Liver (tissue), 3 donors: ENCODE measurements at regions not wholly inside any gene's neighbourhood (a gene's known extent, or its start where the extent isn't known, plus 50 kb on each side); places are given as distances from the start of the nearest gene placed in this dataset.

Experiments
- GABPA ChIP-seq, 2 donors: IDR thresholded peaks in 1 of 2; conservative IDR thresholded peaks in 1 of 2; 2 replicates each; pipeline ENCODE4 v1.6.1; 2016; ENCODE audit warnings: antibody characterized with exemption in 2 of 2, mild to moderate bottlenecking in 1 of 2, moderate library complexity in 1 of 2
- HNF4A ChIP-seq, 2 donors: conservative IDR thresholded peaks; 2 replicates each; pipeline ENCODE4 v1.6.1; 2016; ENCODE audit warnings: antibody characterized with exemption in 2 of 2, mild to moderate bottlenecking in 2 of 2
- JUND ChIP-seq, 2 donors: IDR thresholded peaks; 2 replicates each; pipeline ENCODE4 v1.6.1; 2016; ENCODE audit warnings: antibody characterized with exemption in 2 of 2
- RXRA ChIP-seq, 2 donors: IDR thresholded peaks; 2 replicates each; pipeline ENCODE4 v1.6.1; 2017 to 2018; ENCODE audit warnings: antibody characterized with exemption in 2 of 2, mild to moderate bottlenecking in 1 of 2
- TF ChIP-seq, protein P1 (sequence below): IDR thresholded peaks from 2 replicates; pipeline ENCODE4 v1.6.1; 2016; ENCODE audit warnings: antibody characterized with exemption, mild to moderate bottlenecking
- TF ChIP-seq, protein P2 (sequence below): IDR thresholded peaks from 2 replicates; pipeline ENCODE4 v1.6.1; 2016; ENCODE audit warnings: antibody characterized with exemption
- TF ChIP-seq, protein P3 (sequence below): fragments of 150-350 bp; IDR thresholded peaks from 2 replicates; pipeline ENCODE4 v1.5.1; 2017; ENCODE audit warnings: improper control_type of control experiment, low read depth, low read length; ENCODE audit not compliant: missing input control
- donor health status: healthy.
- donor health status: healthy.

DNA sequence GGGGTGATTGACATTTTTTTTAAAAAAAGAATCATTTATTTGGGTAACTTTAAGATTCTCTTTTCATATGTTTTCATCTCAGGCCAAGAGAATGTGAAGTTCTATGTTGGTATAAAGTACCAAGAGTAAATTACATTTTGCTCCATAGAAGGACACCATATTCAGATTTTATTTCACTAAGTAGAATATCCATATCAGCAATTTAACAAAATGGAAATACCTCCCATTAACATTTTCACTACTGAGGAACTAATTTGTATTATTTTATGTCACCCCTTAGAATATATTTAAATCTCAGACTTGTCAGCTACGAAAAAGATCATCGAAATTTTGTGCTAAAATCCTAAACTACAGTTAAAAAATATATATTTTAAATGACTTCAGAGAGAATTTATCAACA lies 274.3 kb downstream of the SEMA3D start:
- TF ChIP-seq HNF4A (conservative IDR thresholded peaks at IDR 0.05) (no peak), GABPA (IDR thresholded peaks at IDR 0.05 in 1 of 2, conservative IDR thresholded peaks at IDR 0.05 in 1 of 2) (no peak), JUND (IDR thresholded peaks at IDR 0.05) (no peak), RXRA (IDR thresholded peaks at IDR 0.05) (no peak)
- TF ChIP-seq, protein P1, sequence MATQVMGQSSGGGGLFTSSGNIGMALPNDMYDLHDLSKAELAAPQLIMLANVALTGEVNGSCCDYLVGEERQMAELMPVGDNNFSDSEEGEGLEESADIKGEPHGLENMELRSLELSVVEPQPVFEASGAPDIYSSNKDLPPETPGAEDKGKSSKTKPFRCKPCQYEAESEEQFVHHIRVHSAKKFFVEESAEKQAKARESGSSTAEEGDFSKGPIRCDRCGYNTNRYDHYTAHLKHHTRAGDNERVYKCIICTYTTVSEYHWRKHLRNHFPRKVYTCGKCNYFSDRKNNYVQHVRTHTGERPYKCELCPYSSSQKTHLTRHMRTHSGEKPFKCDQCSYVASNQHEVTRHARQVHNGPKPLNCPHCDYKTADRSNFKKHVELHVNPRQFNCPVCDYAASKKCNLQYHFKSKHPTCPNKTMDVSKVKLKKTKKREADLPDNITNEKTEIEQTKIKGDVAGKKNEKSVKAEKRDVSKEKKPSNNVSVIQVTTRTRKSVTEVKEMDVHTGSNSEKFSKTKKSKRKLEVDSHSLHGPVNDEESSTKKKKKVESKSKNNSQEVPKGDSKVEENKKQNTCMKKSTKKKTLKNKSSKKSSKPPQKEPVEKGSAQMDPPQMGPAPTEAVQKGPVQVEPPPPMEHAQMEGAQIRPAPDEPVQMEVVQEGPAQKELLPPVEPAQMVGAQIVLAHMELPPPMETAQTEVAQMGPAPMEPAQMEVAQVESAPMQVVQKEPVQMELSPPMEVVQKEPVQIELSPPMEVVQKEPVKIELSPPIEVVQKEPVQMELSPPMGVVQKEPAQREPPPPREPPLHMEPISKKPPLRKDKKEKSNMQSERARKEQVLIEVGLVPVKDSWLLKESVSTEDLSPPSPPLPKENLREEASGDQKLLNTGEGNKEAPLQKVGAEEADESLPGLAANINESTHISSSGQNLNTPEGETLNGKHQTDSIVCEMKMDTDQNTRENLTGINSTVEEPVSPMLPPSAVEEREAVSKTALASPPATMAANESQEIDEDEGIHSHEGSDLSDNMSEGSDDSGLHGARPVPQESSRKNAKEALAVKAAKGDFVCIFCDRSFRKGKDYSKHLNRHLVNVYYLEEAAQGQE = no peak
- TF ChIP-seq, protein P2, sequence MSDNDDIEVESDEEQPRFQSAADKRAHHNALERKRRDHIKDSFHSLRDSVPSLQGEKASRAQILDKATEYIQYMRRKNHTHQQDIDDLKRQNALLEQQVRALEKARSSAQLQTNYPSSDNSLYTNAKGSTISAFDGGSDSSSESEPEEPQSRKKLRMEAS = no peak
- TF ChIP-seq, protein P3, sequence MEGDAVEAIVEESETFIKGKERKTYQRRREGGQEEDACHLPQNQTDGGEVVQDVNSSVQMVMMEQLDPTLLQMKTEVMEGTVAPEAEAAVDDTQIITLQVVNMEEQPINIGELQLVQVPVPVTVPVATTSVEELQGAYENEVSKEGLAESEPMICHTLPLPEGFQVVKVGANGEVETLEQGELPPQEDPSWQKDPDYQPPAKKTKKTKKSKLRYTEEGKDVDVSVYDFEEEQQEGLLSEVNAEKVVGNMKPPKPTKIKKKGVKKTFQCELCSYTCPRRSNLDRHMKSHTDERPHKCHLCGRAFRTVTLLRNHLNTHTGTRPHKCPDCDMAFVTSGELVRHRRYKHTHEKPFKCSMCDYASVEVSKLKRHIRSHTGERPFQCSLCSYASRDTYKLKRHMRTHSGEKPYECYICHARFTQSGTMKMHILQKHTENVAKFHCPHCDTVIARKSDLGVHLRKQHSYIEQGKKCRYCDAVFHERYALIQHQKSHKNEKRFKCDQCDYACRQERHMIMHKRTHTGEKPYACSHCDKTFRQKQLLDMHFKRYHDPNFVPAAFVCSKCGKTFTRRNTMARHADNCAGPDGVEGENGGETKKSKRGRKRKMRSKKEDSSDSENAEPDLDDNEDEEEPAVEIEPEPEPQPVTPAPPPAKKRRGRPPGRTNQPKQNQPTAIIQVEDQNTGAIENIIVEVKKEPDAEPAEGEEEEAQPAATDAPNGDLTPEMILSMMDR = no peak
